Inferior parietal cortex (tissue), 1 donor: ENCODE measurements at regions not wholly inside any gene's neighbourhood (a gene's known extent, or its start where the extent isn't known, plus 50 kb on each side); places are given as distances from the start of the nearest gene placed in this dataset.
"Not testable (repeated sequence)": the region's sequence is repeated elsewhere in the genome, so short reads cannot be mapped to it uniquely, and the experiment has no call there.

Source experiments
- DNase-seq: peaks from one replicate; pipeline ENCODE4 v3.0.0-alpha.2; 2016; ENCODE audit errors: extremely low spot score

DNA sequence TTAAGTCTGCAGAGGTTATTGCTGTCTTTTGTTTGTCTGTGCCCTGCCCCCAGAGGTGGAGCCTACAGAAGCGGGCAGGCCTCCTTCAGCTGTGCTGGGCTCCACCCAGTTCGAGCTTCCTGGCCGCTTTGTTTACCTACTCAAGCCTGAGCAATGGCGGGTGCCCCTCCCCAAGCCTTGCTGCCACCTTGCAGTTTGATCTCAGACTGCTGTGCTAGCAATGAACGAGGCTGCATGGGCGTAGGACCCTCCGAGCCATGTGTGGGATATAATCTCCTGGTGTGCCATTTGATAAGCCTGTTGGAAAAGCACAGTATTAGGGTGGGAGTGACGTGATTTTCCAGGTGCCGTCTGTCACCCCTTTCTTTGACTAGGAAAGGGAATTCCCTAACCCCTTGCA is 720.6 kb downstream of the PCDH17 start:
- not testable (repeated sequence) for DNase-seq

GRCh38 chr13:58369936-58370335 is 738.4 kb downstream of the PCDH17 start:
- no peak for DNase-seq

GRCh38 chr13:58376349-58376748 is 744.8 kb downstream of the PCDH17 start:
- DNase-seq = no peak

DNA sequence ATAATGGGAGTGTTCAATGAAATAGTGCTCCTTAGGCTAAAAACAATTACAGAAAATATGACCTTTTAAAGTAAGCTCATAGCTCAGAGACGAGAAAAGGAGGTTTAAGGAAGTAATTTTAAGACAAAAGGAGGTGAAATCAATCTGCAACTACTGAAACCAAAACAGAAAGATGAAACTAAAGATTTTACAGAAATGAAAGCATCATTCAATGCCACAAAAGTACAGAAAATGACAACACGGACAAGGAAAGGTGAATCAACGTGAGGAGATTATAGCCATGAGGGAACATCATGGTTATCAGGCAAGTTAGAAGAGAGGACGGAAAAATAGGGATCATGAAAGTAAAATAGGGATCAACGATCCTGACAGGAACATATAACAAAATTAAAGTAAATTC is 745.2 kb downstream of the PCDH17 start:
- DNase-seq = no peak

DNA sequence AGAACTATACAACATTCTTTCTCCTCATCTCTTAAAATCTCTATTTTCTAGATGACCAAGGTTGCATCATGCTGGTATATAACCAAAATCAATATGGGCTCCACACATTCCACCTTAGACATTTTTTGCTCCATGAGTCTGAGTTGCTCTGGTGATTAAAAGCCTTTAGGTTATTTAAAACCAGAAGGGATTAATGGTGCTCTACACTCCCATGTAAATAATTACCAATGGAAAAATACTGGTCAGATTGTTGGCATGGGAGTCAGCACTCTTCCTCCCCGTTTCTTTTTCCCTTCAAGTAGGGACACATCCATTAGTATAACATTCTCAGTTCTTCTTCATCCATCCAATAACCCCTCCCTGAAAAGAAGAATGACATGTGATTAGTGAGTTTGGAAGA is 747.7 kb downstream of the PCDH17 start:
- DNase-seq = no peak

DNA sequence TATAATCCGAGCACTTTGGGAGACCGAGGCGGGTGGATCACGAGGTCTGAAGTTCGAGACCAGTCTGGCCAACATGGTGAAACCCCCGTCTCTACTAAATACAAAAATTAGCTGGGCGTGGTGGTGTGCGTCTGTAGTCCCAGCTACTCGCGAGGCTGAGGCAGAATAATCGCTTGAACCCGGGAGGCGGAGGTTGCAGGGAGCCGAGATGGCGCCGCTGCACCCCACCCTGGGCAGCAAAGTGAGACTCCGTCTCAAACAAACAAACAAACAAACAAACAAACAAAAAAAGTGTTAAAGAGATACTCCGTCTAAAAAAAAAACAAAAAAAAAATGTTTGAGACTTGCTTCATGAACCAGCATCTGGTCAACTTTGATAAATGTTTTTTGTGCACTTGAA is 753.8 kb downstream of the PCDH17 start:
- DNase-seq = not testable (repeated sequence)

GRCh38 chr13:58397596-58398387 is 766.2 kb downstream of the PCDH17 start:
- no peak for DNase-seq

DNA sequence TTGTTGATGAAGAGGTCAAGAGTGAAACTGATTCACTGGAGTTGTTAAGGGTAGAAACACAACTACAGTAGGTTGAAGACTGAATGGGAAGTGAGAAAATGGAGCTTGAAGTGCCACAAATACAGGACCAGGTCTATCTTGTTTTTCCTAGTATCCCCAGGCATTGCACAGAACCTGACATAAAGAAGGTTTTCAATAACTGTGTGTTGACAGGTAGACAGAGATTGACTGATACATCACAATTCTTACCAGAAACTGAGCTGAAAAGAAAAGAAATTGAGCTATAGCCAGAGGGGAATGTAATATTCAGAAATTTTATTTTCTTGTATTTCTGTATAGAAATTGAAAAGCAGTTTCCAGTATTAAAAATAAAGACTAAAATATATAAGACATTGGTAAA is 767.7 kb downstream of the PCDH17 start:
- no peak for DNase-seq

GRCh38 chr13:58406545-58406944 is 775.0 kb downstream of the PCDH17 start:
- DNase-seq = no peak

GRCh38 chr13:58429917-58430316 is 798.4 kb downstream of the PCDH17 start:
- no peak for DNase-seq

DNA sequence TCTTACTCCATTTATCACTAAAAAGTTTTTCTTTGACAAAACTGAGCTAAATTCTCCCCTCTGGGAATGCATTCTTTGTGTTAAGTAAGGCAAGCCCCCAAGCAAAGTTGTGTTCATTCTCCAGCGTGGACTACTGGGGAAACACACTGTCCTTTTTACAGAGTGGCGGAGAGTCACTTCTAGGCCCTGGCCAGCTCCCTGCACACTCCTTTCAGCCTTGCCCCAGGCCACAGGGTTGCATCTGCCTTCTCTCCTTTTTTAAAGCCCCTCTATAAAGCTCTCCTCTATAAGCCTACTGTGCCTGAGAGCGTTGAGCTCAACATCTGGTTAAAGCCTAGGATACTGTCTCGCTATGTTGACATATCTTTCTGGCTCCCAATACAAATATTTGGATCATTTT is 803.4 kb downstream of the PCDH17 start:
- no peak for DNase-seq

DNA sequence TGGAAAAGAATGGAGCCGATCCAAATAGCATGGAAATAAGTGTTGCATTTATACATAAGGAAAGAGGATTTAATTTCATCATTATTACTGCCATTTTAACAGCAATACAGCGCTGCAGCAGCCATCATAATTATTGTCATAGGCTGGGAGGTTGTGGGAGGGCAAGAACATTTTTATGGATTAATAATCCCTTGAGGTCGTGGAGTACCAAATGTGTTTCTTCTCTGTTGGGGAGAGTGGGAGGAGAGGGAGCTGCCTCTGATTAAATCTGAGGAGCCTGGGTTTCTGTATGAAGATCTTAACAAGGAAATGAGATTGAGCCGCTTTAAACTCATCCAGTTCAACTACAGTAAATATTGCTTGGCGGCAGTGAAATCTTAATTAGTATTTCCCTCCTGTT is 805.9 kb downstream of the PCDH17 start:
- DNase-seq = no peak

- DNase-seq = no peak
These were observed 815.4 kb downstream of the PCDH17 start for GRCh38 chr13:58446979-58447378.

DNA sequence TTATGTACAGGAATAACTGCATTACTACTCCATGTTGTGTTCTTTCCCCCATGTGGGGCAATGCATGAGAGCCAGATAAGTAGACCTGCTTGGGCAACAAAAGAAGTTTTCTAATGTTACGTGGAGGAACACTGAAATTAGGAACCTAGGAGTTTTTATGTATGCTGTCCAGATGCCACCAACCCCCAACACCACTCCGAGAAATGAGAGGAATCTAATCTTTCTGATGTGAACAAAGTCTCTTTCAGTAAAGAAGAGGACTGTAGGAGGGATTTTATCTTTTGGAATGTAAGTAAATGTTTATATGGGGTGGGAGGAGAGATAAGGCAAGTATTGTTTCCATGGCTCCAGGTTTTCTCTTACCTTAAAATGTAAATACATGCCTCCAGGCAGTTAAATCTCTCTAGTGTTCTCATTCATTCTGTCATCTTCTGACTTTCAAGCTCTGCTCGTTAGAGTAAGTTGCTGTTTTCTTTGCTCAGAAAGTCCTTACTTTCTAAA is 820.6 kb downstream of the PCDH17 start:
- no peak for DNase-seq

DNA sequence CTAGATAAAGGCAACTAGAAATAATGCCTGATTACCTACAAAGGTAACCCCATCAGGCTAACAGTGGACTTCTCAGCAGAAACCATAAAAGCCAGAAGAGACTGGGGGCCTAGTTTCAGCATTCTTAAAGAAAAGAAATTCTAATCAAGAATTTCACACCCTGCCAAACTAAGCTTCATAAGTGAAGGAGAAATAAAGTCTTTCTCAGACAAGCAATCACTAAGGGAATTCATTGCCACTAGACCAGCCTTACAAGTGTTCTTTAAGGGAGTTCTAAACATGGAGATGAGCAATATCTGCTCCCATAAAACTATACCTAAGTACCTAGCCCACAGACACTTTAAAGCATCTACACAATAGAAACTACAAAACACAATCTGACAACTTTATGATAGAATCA is 823.5 kb downstream of the PCDH17 start:
- no peak for DNase-seq

DNA sequence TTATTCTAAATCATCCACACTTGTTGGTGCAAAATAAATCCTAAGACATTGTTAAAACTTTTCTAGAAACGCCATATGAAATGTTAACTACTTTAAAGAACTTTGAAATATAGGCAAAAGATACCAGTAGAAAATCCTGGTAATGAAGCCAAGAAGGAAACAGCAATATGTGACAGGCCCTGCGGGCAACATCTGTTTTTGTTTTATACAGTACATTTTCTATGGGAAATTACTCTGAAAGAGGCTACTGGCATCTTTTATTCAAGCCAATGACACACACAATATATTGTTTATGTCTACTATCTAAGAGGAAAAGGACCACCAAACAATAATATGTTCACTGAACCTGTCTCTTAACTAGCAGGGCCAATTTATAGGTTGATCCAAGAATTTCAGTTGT is 829.7 kb downstream of the PCDH17 start:
- DNase-seq = no peak

DNA sequence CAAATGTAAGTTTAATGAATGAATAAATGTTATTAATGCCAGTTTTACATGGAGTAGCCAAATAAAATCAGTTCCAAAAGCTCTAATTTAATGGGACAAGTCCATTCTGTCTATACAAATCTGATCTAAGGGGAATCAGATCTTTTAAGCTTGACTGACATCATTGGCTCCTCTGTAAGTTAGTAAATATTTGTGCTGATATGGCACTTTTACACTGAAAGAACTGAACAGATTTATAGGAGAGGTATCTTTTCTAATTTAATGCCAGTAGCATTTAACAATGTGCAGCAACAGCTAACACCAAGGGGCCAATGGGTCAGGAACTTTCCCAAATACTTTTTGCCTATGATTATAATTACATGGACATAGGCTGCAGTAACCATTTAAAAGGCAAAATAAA is 832.3 kb downstream of the PCDH17 start:
- DNase-seq = no peak

DNA sequence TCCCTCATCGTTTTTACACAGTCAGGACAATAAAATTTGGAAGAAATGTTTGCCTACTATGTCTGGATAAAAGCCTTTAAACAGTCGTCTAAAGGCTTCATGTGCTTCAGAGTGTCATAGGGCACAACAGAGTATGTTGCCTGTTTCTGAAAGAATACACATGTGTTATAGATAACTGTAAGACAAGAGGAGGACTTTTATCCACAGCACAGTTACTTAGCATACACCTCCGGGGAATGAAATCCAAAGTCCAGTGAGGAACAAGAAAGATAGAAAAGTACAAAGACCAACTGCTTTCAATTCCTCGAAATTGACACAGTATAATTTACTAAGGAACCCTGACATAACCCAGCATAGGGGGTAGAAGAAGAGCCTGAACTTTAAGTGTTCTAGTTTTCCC is 835.6 kb downstream of the PCDH17 start:
- DNase-seq = no peak

DNA sequence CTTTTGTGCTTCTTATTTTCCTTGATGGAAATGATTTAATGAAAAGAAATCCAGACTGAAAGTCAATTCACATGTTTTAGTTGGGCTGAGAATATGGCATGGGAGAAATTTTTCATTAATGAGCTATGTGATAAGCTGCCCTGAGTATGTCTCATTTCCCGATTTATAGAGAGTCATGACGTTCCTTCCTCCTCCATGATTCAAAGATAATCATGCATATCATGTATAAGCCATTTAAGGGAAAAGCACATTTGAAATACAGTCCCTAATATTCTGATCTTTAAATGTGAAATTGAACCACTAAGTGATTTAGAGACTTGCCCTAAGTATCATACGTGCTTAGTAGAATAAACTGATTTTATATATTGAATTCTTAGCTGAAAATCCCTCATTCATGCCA is 840.9 kb downstream of the PCDH17 start:
- DNase-seq = no peak

GRCh38 chr13:58474581-58474980 is 843.0 kb downstream of the PCDH17 start:
- DNase-seq = no peak

DNA sequence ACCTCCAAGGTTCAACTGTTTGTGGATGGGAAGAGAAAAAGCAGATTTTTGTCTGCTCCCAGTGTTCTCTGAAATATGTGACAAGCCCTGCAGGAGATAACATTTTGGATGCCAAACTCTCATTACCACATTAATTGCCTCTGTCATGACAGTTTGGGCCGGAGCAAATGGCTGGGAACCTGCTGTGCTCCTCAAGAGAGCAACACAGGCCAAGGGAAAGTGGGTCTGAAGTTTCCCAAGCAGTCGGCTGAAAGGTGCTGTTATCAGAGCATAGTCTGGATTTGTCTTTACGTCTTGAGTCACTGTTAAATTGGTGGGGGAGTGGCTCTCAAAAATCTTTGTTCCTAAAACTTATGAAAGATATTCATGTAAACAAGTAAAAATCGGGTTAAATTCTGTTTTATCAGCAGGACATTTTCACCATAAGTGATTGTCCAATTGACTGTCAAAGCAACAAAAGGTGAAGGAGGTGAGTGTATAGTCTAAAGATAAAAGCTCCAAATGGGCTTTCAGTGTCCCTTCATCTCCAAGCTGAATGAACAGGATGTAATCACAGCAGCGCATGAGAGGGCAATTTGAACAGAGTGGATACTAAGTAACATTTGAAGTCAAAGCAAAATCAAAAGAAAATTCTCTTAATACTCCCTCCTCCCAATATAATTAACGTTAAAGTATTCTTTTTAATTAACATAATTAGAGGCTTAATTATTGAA is 844.8 kb downstream of the PCDH17 start:
- DNase-seq = no peak

DNA sequence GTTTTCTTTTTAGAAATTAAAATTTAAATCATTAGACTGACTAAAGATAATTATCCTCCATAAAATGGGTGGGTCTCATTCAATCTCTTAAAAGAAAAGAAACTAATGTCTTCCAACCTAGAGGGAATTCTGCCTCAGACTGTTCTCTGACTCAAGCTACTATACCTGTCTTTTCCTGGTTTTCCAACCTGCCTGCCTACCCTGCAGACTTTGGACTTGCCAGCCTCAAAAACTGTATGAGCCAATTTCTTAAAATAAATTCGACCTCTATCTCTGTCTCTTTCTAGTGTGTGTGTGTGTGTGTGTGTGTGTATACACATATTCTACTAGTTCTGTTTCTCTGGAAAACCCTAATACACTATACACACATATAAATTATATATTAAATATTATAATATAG is 847.3 kb downstream of the PCDH17 start:
- no peak for DNase-seq

- no peak for DNase-seq
These were observed 848.5 kb downstream of the PCDH17 start for GRCh38 chr13:58480061-58480460.
